ENCODE measurements at regions not wholly inside any gene's neighbourhood (a gene's known extent, or its start where the extent isn't known, plus 50 kb on each side); places are given as distances from the start of the nearest gene placed in this dataset.

DNA sequence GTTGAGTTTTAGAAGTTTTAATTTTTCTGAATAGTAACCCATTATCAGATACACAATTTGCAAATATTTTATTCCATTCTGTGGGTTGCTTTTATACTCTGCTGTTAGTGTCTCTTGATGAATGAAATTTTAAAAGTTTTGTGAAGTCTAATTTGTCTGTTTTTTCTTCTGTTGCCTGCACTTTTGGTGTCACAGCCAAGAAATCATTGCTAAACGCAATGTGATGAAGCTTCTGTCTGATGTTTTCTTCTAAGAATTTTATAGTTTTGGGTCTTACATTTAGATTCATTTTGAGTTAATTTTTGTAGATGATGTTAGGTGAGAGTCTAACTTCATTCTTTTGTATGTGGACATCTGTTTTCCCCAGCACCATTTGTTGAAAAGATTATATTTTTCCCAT, 330.0 kb upstream of the FOXK1 start:
- BruUV-seq (replicated peaks) = no TSS peak
- H3K9ac ChIP-seq (ENCODE audit: low read length) = no peak overlapping the region
- H3F3A ChIP-seq (ENCODE audit: low read length, unreplicated experiment) = no peaks in the 10 kb centered on the region
- no peaks in the 10 kb centered on the region for H3K36me3 ChIP-seq (ENCODE audit: low read depth, low read length)
- POLR2A ChIA-PET (ENCODE audit: unreplicated experiment) = no interaction called here
- H3K4me1 ChIP-seq (ENCODE audit: insufficient read depth, low read length) = no peaks in the 10 kb centered on the region
- H3K9me2 ChIP-seq (replicated peaks; ENCODE audit: low read length) = no peaks in the 10 kb centered on the region
- H3K4me2 ChIP-seq (ENCODE audit: low read length) = no peak overlapping the region
- H3K27ac ChIP-seq (ENCODE audit: low read length) = no peak overlapping the region
- CTCF ChIA-PET = no interaction called here
- H3K9me3 ChIP-seq (ENCODE audit: low read length) = peaks cover 16% of the 10 kb centered on the region; the same call in 1 of the 2 replicates
- no peaks in the 10 kb centered on the region for H3K79me2 ChIP-seq (ENCODE audit: low read length)
- no peak overlapping the region for H2AFZ ChIP-seq (ENCODE audit: low read length)
- no peak for ATAC-seq
- TF ChIP-seq EZH2 (IDR thresholded peaks at IDR 0.05; ENCODE audit: low read length, unreplicated experiment) (no peak), EZH2phosphoT487 (IDR thresholded peaks at IDR 0.05; ENCODE audit: borderline replicate concordance, low read length) (no peak)
- TF ChIP-seq, protein P1, sequence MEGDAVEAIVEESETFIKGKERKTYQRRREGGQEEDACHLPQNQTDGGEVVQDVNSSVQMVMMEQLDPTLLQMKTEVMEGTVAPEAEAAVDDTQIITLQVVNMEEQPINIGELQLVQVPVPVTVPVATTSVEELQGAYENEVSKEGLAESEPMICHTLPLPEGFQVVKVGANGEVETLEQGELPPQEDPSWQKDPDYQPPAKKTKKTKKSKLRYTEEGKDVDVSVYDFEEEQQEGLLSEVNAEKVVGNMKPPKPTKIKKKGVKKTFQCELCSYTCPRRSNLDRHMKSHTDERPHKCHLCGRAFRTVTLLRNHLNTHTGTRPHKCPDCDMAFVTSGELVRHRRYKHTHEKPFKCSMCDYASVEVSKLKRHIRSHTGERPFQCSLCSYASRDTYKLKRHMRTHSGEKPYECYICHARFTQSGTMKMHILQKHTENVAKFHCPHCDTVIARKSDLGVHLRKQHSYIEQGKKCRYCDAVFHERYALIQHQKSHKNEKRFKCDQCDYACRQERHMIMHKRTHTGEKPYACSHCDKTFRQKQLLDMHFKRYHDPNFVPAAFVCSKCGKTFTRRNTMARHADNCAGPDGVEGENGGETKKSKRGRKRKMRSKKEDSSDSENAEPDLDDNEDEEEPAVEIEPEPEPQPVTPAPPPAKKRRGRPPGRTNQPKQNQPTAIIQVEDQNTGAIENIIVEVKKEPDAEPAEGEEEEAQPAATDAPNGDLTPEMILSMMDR (conservative IDR thresholded peaks at IDR 0.05; ENCODE audit: low read depth, low read length) = no peak
- H3K27me3 ChIP-seq (ENCODE audit: low read length) = no peaks in the 10 kb centered on the region
- no peak overlapping the region for H3K4me3 ChIP-seq (ENCODE audit: low read length)
- no peak for DNase-seq
- no peaks in the 10 kb centered on the region for H4K20me1 ChIP-seq (ENCODE audit: low read length)
- intact Hi-C loops (cut with micrococcal nuclease) = no loop called here

DNA sequence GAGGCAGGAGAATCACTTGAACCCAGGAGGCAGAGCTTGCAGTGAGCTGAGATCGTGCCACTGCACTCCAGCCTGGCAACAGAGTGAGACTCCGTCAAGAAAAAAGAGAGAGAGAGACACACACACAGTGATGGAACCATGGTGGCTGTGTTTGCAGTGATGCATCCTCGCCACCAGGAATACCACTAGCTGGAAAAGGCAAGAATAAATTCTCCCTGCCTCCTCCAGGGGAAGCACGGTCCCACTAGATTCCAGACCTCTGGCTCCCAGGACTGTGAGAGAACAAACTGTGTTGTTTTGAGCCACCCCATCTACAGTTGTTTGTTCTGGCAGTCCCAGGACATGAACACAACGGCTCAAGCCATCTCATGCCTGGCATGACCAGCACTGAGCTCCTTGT, 320.3 kb upstream of the FOXK1 start:
- H3K27me3 ChIP-seq (ENCODE audit: low read length) = no peaks in the 10 kb centered on the region

DNA sequence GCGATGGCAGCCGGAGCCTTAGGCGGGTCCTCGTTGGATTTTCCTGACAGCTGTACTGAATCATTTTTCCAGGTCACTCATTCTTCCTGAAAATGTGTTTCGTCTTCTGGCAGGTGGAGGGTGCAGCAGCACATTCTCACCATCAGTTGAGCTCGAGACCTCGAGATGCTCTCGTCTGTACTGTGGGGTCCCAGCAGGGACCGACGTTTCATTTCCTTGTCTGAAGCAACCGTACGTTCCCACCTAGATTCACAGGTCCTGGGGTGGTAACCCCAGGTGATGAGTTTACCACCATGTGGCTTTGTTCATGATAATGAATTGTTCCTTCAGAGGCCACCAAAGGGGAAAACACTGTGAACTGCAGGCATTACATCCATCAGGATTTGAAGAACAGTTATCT, 298.5 kb upstream of the FOXK1 start:
- ChIA-PET POLR2A (ENCODE audit: unreplicated experiment) (no interaction called here), CTCF (no interaction called here)
- no peaks in the 10 kb centered on the region for H3K79me2 ChIP-seq (ENCODE audit: low read length)
- BruUV-seq (replicated peaks) = no TSS peak
- intact Hi-C loops (cut with micrococcal nuclease) = no loop called here
- DNase-seq = no peak
- no peaks in the 10 kb centered on the region for H3K9me3 ChIP-seq (ENCODE audit: low read length)
- H2AFZ ChIP-seq (ENCODE audit: low read length) = no peak overlapping the region
- no peaks in the 10 kb centered on the region for H3F3A ChIP-seq (ENCODE audit: low read length, unreplicated experiment)
- H3K9ac ChIP-seq (ENCODE audit: low read length) = no peak overlapping the region
- H3K4me1 ChIP-seq (ENCODE audit: insufficient read depth, low read length) = no peaks in the 10 kb centered on the region
- H3K36me3 ChIP-seq (ENCODE audit: low read depth, low read length) = no peaks in the 10 kb centered on the region
- no peaks in the 10 kb centered on the region for H3K27me3 ChIP-seq (ENCODE audit: low read length)
- H3K27ac ChIP-seq (ENCODE audit: low read length) = no peak overlapping the region
- H3K4me3 ChIP-seq (ENCODE audit: low read length) = no peak overlapping the region
- no peaks in the 10 kb centered on the region for H3K9me2 ChIP-seq (replicated peaks; ENCODE audit: low read length)
- H4K20me1 ChIP-seq (ENCODE audit: low read length) = no peaks in the 10 kb centered on the region
- TF ChIP-seq, protein P1 (conservative IDR thresholded peaks at IDR 0.05; ENCODE audit: low read depth, low read length) = no peak
- TF ChIP-seq EZH2phosphoT487 (IDR thresholded peaks at IDR 0.05; ENCODE audit: borderline replicate concordance, low read length) (no peak), EZH2 (IDR thresholded peaks at IDR 0.05; ENCODE audit: low read length, unreplicated experiment) (no peak)
- no peak overlapping the region for H3K4me2 ChIP-seq (ENCODE audit: low read length)
- no peak for ATAC-seq

More for the DNA sequence above, 320.3 kb upstream of the FOXK1 start:
- no TSS peak for BruUV-seq (replicated peaks)
- ATAC-seq = no peak
- no peak for DNase-seq
- TF ChIP-seq EZH2 (IDR thresholded peaks at IDR 0.05; ENCODE audit: low read length, unreplicated experiment) (no peak), EZH2phosphoT487 (IDR thresholded peaks at IDR 0.05; ENCODE audit: borderline replicate concordance, low read length) (no peak)
- TF ChIP-seq, protein P1 (conservative IDR thresholded peaks at IDR 0.05; ENCODE audit: low read depth, low read length) = no peak
- Histone ChIP-seq H3K4me2 (ENCODE audit: low read length) (no peak overlapping the region), H3K9me2 (replicated peaks; ENCODE audit: low read length) (no peaks in the 10 kb centered on the region), H3K9me3 (ENCODE audit: low read length) (no peaks in the 10 kb centered on the region), H2AFZ (ENCODE audit: low read length) (no peak overlapping the region), H4K20me1 (ENCODE audit: low read length) (no peaks in the 10 kb centered on the region), H3F3A (ENCODE audit: low read length, unreplicated experiment) (no peaks in the 10 kb centered on the region), H3K4me1 (ENCODE audit: insufficient read depth, low read length) (peaks cover 24% of the 10 kb centered on the region), H3K79me2 (ENCODE audit: low read length) (no peaks in the 10 kb centered on the region), H3K36me3 (ENCODE audit: low read depth, low read length) (no peaks in the 10 kb centered on the region), H3K4me3 (ENCODE audit: low read length) (no peak overlapping the region), H3K27ac (ENCODE audit: low read length) (no peak overlapping the region), H3K9ac (ENCODE audit: low read length) (no peak overlapping the region)
- ChIA-PET CTCF (no interaction called here), POLR2A (ENCODE audit: unreplicated experiment) (no interaction called here)
- intact Hi-C loops (cut with micrococcal nuclease) = no loop called here
